GM23338 (cell line): ENCODE measurements at regions not wholly inside any gene's neighbourhood (a gene's known extent, or its start where the extent isn't known, plus 50 kb on each side); places are given as distances from the start of the nearest gene placed in this dataset.

ENCODE experiments used
- CREB1 ChIP-seq: fragments of 250-450 bp; sonication (Bioruptor Pico); IDR thresholded peaks from 2 replicates; pipeline ENCODE4 v1.5.0; 2020; ENCODE audit warnings: low read depth, mild to moderate bottlenecking, moderate library complexity
- EZH2 ChIP-seq: fragments of 200-600 bp; sonication (generic); IDR thresholded peaks from one replicate; pipeline ENCODE4 v1.8.0; 2017; ENCODE audit warnings: antibody characterized with exemption, mild to moderate bottlenecking, low read depth; ENCODE audit not compliant: unreplicated experiment
- EZH2phosphoT487 ChIP-seq: fragments of 200-600 bp; sonication (generic); IDR thresholded peaks from one replicate; pipeline ENCODE4 v1.8.1; 2018; ENCODE audit warnings: antibody characterized with exemption; ENCODE audit not compliant: unreplicated experiment
- NANOG ChIP-seq: IDR thresholded peaks from 2 replicates; pipeline ENCODE4 v1.6.1; 2016; ENCODE audit warnings: antibody characterized with exemption, borderline replicate concordance
- ZNF114 ChIP-seq: fragments of 250-450 bp; sonication (Bioruptor Pico); IDR thresholded peaks from 2 replicates; pipeline ENCODE4 v1.5.0; 2020; ENCODE audit warnings: mild to moderate bottlenecking, moderate library complexity
- ZNF331 ChIP-seq: fragments of 250-450 bp; sonication (Bioruptor Pico); IDR thresholded peaks from 2 replicates; pipeline ENCODE4 v1.5.0; 2020; ENCODE audit warnings: low read depth, mild to moderate bottlenecking, moderate library complexity
- TF ChIP-seq, protein P1 (sequence below): fragments of 250-450 bp; sonication (Bioruptor Pico); IDR thresholded peaks from 2 replicates; pipeline ENCODE4 v1.5.0; 2020; ENCODE audit warnings: mild to moderate bottlenecking, moderate library complexity
- TF ChIP-seq, protein P2 (sequence below): IDR thresholded peaks from 2 replicates; pipeline ENCODE4 v1.6.1; 2016; ENCODE audit warnings: antibody characterized with exemption

DNA sequence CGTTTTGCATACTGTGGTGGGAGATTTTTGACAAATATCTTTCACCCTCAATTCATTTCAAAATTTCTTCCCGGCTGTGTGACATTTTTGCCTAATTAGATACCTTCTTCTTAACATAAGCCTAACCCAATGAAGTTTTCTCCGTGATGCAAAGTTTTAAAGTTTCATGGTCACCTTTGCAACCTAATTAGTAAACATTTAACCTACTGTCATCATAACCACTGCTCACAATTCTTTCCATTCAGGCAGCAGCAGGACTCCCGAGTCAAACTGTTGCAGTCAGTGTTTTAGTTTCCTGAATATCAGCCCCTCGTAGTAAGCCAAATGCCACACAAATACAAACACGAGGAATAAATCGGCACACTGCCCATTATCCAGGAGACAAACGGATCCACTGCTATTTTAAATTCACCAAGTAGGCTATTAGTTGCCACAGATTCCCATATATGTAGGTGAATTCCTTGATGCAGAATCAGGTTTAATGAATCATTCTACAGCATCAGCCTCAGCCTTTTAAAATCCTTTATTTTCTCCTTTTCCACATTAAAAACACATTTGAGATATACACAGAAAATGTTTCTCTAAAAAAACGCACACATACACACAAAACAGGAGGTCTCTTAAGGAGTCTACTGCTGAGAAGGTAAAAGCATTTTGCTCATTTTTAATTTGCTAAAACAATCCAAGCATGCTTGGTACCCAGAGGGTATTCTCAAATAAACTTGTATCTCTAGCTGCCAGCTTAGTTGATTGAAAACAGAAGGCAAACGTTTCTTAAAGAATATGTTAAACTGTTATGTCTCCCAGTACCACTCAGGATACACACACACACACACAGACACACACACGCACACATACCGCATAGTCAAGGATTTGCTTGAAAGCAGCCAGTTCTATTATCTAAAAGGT lies 106.5 kb upstream of the KCTD1 start (continued):
- TF ChIP-seq, protein P1, sequence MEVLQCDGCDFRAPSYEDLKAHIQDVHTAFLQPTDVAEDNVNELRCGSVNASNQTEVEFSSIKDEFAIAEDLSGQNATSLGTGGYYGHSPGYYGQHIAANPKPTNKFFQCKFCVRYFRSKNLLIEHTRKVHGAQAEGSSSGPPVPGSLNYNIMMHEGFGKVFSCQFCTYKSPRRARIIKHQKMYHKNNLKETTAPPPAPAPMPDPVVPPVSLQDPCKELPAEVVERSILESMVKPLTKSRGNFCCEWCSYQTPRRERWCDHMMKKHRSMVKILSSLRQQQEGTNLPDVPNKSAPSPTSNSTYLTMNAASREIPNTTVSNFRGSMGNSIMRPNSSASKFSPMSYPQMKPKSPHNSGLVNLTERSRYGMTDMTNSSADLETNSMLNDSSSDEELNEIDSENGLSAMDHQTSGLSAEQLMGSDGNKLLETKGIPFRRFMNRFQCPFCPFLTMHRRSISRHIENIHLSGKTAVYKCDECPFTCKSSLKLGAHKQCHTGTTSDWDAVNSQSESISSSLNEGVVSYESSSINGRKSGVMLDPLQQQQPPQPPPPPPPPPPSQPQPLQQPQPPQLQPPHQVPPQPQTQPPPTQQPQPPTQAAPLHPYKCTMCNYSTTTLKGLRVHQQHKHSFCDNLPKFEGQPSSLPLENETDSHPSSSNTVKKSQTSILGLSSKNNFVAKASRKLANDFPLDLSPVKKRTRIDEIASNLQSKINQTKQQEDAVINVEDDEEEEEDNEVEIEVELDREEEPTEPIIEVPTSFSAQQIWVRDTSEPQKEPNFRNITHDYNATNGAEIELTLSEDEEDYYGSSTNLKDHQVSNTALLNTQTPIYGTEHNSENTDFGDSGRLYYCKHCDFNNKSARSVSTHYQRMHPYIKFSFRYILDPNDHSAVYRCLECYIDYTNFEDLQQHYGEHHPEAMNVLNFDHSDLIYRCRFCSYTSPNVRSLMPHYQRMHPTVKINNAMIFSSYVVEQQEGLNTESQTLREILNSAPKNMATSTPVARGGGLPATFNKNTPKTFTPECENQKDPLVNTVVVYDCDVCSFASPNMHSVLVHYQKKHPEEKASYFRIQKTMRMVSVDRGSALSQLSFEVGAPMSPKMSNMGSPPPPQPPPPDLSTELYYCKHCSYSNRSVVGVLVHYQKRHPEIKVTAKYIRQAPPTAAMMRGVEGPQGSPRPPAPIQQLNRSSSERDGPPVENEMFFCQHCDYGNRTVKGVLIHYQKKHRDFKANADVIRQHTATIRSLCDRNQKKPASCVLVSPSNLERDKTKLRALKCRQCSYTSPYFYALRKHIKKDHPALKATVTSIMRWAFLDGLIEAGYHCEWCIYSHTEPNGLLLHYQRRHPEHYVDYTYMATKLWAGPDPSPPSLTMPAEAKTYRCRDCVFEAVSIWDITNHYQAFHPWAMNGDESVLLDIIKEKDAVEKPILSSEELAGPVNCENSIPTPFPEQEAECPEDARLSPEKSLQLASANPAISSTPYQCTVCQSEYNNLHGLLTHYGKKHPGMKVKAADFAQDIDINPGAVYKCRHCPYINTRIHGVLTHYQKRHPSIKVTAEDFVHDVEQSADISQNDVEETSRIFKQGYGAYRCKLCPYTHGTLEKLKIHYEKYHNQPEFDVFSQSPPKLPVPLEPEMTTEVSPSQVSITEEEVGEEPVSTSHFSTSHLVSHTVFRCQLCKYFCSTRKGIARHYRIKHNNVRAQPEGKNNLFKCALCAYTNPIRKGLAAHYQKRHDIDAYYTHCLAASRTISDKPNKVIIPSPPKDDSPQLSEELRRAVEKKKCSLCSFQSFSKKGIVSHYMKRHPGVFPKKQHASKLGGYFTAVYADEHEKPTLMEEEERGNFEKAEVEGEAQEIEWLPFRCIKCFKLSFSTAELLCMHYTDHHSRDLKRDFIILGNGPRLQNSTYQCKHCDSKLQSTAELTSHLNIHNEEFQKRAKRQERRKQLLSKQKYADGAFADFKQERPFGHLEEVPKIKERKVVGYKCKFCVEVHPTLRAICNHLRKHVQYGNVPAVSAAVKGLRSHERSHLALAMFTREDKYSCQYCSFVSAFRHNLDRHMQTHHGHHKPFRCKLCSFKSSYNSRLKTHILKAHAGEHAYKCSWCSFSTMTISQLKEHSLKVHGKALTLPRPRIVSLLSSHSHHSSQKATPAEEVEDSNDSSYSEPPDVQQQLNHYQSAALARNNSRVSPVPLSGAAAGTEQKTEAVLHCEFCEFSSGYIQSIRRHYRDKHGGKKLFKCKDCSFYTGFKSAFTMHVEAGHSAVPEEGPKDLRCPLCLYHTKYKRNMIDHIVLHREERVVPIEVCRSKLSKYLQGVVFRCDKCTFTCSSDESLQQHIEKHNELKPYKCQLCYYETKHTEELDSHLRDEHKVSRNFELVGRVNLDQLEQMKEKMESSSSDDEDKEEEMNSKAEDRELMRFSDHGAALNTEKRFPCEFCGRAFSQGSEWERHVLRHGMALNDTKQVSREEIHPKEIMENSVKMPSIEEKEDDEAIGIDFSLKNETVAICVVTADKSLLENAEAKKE (CRISPR knock-in tag), result no peak
- TF ChIP-seq NANOG (no peak), ZNF331 (CRISPR knock-in tag) (no peak), CREB1 (CRISPR knock-in tag) (no peak), ZNF114 (CRISPR knock-in tag) (no peak), EZH2phosphoT487 (no peak), EZH2 (no peak)
- TF ChIP-seq, protein P2, sequence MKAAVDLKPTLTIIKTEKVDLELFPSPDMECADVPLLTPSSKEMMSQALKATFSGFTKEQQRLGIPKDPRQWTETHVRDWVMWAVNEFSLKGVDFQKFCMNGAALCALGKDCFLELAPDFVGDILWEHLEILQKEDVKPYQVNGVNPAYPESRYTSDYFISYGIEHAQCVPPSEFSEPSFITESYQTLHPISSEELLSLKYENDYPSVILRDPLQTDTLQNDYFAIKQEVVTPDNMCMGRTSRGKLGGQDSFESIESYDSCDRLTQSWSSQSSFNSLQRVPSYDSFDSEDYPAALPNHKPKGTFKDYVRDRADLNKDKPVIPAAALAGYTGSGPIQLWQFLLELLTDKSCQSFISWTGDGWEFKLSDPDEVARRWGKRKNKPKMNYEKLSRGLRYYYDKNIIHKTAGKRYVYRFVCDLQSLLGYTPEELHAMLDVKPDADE, result no peak
